Tongue (tissue), 1 donor: ENCODE measurements at regions not wholly inside any gene's neighbourhood (a gene's known extent, or its start where the extent isn't known, plus 50 kb on each side); places are given as distances from the start of the nearest gene placed in this dataset.

ENCODE experiments used
- DNase-seq: peaks from one replicate; pipeline ENCODE4 v3.0.0-alpha.2; 2015

- DNase-seq: no peak
These were observed 266.0 kb downstream of the PTPRU start for GRCh38 chr1:29502225-29502910.

DNA sequence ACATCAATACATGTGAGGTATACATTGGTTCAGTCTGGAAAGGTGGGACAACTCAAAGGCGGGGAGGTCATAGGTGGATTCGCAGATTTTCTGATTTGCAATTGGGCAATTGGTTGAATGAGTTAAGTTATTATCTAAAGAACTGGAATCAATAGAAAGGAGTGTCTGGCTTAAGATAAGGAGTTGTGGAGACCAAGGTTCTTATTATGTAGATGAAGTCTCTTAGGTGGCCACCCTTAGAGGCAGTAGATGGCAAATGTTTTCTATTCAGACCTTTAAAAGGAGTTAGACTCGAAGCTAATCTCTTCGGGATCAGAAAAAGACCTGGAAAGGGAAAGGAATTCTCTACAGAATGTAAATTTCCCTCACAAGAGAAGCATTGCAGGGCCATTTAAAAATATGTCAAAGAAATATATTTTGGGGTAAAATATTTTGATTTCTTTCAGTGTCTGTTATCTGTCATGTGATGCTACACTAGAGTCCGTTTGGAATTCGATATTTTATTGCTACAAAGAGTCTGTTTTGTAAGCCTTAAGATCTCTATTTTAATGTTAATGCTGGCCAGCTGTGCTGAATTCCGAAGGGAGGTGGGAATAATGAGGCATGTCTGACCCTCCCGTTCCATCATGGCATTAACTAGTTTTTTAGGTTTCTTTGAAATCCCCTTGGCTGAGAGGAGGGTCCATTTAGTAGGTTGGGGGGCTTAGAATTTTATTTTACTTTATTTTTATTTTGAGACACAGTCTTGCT is 265.1 kb downstream of the PTPRU start:
- DNase-seq: no peak

- DNase-seq: no peak
These were observed 264.3 kb downstream of the PTPRU start for GRCh38 chr1:29500651-29501050.

- DNase-seq: no peak
These were observed 263.7 kb downstream of the PTPRU start for GRCh38 chr1:29500041-29500440.

GRCh38 chr1:29499104-29499650 is 262.9 kb downstream of the PTPRU start:
- DNase-seq: no peak

GRCh38 chr1:29498126-29499103 is 262.1 kb downstream of the PTPRU start:
- no peak for DNase-seq

DNA sequence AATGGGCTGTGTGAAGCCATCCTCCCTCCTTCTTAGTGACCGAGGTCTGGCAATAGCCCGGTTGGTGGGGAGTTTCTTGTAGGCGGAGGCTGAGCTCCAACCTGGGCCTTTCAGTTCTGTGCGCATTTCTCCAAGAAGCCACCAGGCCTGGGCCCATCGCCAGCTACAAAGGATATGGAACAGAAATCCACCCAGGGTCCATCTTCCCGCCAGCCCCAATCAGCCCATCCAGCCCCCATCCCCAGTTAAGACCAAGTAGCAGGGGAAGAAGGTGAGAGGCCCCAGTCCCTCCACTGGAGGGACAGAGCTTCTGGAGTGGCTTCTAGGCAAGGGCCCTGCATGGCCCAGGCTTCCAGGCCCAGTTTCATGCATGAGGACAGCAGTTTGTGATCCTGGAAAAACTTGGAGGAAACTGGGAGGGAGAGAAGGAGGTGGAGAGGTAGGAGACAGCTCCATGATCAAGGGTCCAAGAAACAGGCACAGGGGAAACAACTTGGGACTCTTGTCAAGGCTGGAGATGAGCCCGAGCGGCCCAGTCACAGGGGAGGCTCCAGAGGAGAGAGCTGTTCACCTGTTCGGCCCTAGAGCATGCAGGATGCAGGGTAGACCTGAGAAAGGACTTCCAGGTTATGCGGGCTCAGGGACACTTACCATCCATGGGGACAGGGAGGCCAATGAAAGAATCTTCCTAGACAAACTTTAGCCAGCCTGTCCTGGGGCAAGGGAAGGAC is 261.2 kb downstream of the PTPRU start:
- DNase-seq: no peak

- DNase-seq: no peak
These were observed 260.4 kb downstream of the PTPRU start for GRCh38 chr1:29496701-29497100.

DNA sequence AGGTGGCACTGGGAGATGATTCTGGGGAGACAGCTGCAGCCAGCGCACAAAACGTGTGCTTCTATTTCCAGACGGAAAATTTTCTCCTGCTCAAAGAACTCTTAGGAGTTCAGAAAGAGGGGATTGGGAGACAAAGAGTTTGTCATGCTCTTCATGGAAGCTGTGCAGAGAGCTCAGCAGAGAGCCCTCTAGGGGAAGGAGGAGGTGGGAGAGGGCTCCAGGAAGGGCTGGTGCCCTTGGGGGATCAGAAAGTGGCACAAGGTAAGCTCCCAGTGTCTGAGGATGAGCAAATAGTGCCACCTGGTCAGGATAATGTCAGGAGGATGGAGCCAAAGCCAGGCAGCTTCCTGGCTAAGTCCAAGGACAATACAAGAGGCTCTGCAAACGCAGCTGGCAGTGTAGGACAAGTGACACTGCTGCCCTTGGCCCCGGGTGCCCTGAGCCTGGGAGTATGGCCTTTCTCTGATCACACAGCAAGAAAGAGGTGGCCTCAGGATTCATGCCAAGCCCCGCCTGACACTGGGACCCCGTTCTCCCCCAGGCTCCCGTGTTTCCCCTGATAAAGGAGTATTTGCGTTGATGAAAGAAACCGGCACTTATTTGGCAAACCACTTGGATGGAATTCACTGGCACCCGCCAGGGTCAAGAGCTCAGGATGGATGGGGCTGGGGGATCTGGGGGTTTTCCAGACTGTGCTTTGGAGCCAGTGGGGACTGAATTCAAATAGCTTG is 254.0 kb downstream of the PTPRU start:
- DNase-seq: no peak

GRCh38 chr1:29489471-29489870 is 253.1 kb downstream of the PTPRU start:
- no peak for DNase-seq

DNA sequence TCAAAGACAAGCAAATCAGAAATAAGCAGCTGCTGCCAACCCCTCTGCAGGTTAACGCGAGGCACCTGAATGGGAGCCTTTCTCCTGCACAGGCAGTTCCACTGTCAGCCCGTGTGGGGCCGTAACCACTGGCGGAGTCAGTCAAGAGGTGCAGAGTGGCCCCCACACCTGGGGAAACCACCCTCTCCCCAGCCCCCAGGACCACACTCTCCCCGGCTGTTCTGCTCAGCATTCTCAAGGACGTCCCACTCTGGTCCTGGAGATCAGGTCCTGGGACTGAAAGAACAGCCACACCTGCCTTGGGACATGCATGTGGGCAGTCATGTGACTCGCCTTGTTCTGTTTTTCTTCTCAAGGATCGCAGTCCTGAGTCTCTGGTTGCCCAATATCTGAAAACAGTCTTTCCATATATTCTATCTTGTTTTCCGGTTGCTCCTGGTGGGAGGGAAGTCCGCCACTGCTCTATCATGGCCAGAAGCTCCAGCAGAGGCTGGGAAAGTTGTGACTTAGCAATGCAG is 252.5 kb downstream of the PTPRU start:
- DNase-seq: no peak

DNA sequence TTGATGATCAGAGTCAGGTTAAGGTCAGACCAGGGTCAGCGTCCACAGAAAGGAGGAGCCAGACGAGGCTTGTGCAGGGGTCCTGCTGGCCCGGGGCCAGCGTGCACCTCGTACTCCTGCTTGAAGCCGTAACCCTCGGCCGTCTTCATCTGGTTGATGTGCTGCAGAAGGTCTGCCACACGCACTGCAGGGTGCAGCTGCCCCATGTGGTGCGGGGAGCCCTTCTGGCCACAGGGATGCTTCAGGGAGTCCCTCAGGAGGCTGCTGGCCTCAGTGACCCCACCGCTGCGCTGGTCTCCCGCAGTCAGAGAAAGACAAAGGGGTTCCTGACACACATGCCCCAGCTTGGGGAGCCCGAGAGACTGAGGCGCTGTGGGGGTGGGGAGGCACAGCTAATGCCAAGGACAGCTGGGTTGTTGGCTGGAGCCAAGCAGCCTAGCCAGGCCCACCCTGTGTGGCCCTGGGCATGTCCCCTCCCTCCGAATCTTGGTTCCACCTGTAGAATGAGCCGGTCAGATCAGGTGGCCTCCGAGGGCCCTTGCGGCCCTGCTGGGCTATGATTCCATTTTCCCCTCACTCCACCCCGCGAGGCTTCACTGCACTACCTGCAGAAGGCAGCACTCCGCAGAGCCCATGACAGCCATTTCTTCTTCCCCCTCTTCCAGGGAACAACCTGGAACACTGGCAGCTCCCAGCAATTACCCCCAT is 251.9 kb downstream of the PTPRU start:
- DNase-seq: no peak

DNA sequence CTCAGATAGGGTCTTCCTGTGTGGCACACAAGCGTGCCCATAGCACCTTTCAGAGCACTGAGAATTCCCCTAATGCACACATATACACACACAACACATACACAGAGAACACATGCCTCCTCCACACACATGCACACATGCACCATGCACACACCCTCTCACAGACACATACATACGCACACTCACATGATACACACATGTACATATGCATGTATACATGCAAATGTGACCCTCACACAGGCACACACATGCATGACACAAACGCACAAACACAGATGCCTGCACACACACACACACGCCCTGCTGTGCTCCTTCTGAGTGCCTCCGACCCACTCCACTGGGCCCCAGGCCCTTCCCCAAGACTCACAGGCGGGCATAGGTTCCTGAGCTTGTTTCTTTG is 251.0 kb downstream of the PTPRU start:
- DNase-seq: no peak

DNA sequence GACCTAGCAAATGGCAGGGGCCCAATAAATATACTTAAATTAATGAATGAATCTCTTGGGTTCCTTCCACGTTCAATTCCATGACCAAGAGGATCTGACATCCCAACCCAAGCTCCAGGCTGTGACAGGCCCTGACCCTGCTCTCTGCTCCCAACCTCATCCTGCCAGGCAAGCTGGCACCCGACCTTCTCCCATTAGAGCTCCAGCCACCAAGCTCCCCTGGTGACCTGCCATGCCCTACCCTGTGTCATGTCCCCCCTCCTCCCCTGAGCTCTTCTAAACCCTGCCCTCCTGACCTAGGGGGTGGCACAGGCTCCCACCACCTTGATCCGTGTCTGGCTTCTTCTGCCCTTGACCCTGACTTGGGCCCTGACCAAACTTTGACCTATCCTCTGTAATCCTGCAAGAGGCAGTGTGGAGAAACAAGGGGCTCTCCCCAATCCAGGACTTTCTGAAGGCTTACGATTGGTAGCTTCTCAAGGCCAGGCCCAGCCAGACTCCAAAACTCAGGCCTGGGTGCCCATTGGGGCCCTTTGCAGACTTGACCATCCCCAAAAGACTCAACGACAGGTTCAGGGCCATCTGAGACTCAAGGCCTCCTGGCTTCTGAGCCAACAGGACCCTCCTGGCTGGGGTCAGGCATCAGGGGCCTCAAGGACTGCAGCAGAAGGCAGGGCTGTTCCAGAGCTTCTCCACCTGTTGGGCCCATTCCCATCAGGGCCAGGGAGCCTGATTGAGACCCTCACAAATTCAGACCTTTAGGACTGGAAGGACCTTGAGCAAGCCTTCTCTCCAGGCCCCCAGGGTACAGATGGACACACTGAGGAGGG is 249.0 kb downstream of the PTPRU start:
- no peak for DNase-seq

DNA sequence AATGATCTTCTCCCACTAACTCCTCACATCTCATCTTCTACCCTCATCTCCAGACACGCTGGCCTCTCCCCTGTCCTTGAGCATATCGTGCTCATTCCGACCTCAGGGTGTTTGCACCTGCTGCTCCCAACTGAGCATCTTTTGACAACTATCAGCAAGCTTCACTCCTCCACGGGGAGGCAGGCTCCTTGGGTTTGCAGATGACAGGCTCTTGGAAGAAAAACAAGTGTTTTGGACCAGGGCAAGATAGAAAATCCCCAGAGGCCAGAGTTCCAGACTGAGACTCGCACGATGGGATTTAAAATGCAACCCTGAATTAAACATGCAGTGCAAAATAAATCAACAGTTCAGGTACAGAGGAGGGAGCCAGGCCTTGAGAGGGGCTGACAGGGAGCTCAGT is 246.7 kb downstream of the PTPRU start:
- DNase-seq: no peak

GRCh38 chr1:29482064-29482463 is 245.7 kb downstream of the PTPRU start:
- DNase-seq: no peak

GRCh38 chr1:29481031-29481430 is 244.7 kb downstream of the PTPRU start:
- DNase-seq: no peak

GRCh38 chr1:29478879-29479278 is 242.6 kb downstream of the PTPRU start:
- no peak for DNase-seq

- DNase-seq: no peak
These were observed 241.9 kb downstream of the PTPRU start for GRCh38 chr1:29478151-29478791.
